Endothelial cell of umbilical vein (primary cell): ENCODE measurements at regions not wholly inside any gene's neighbourhood (a gene's known extent, or its start where the extent isn't known, plus 50 kb on each side); places are given as distances from the start of the nearest gene placed in this dataset.

Experiments
- FOS ChIP-seq: IDR thresholded peaks from 2 replicates; pipeline ENCODE4 v1.6.1; 2011; ENCODE audit warnings: mild to moderate bottlenecking, low read length, moderate library complexity, borderline replicate concordance; ENCODE audit not compliant: insufficient read depth
- POLR2A ChIP-seq: IDR thresholded peaks from 2 replicates; pipeline ENCODE4 v1.6.1; 2012; ENCODE audit warnings: low read depth, mild to moderate bottlenecking, control low read depth, low read length
- POLR2AphosphoS5 ChIP-seq: IDR thresholded peaks from 2 replicates; pipeline ENCODE4 v1.6.1; 2012; ENCODE audit warnings: low read depth, mild to moderate bottlenecking, control low read depth, low read length, moderate library complexity; ENCODE audit not compliant: insufficient read depth
- TF ChIP-seq, protein P1 (sequence below), 2 donors: IDR thresholded peaks; 1 replicate in 1 of 2; 2 replicates in 1 of 2; pipeline ENCODE4 v1.5.1; 2011; ENCODE audit warnings: low read length in 2 of 2, mild to moderate bottlenecking in 2 of 2, moderate library complexity in 2 of 2, control low read depth in 1 of 2, inconsistent platforms in 1 of 2, low read depth in 1 of 2; ENCODE audit not compliant: insufficient read depth in 1 of 2; ENCODE audit errors: extremely low read depth in 1 of 2

DNA sequence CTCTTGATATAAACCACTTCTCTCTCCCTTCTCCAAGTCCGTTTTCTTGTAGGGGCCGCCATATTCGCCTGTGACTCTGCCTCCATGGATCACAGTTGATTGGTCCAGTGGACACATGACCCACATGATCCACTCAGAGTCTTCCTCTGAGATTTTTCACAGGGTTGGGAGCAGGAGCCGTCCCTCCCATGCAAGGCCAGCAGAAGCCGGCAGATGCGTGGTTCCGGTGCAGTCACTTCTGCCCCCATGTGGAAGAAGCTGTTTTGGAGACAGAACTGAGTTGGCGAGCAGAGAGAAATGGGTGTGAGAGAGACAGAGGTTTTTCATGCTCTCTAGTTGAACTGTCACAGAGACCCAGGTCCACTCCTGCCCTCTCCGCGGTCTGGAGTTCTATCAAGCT lies 83.3 kb downstream of the C16orf95 start:
- TF ChIP-seq, protein P1, sequence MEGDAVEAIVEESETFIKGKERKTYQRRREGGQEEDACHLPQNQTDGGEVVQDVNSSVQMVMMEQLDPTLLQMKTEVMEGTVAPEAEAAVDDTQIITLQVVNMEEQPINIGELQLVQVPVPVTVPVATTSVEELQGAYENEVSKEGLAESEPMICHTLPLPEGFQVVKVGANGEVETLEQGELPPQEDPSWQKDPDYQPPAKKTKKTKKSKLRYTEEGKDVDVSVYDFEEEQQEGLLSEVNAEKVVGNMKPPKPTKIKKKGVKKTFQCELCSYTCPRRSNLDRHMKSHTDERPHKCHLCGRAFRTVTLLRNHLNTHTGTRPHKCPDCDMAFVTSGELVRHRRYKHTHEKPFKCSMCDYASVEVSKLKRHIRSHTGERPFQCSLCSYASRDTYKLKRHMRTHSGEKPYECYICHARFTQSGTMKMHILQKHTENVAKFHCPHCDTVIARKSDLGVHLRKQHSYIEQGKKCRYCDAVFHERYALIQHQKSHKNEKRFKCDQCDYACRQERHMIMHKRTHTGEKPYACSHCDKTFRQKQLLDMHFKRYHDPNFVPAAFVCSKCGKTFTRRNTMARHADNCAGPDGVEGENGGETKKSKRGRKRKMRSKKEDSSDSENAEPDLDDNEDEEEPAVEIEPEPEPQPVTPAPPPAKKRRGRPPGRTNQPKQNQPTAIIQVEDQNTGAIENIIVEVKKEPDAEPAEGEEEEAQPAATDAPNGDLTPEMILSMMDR (IDR thresholded peaks at IDR 0.05; ENCODE audit: extremely low read depth in 1 of 2, insufficient read depth in 1 of 2, low read depth in 1 of 2, low read length in 2 of 2), result peak in 1 of 2 donors; percentile 32
- no peak for TF ChIP-seq POLR2A
- no peak for TF ChIP-seq POLR2AphosphoS5
- TF ChIP-seq FOS, result no peak
